Stimulated activated CD4-positive, alpha-beta T cell treated with anti-CD3 and anti-CD28 coated beads, Interleukin-4, amount 100 ng/mL, for 24 hours (primary cell): ENCODE measurements at regions not wholly inside any gene's neighbourhood (a gene's known extent, or its start where the extent isn't known, plus 50 kb on each side); places are given as distances from the start of the nearest gene placed in this dataset.

Experiments
- DNase-seq: peaks from one replicate; pipeline ENCODE4 v3.0.0-alpha.2; 2020

- DNase-seq = no peak
Observed at GRCh38 chr2:102078773-102079172, 63.8 kb upstream of the IL1R1 start.

GRCh38 chr2:102080451-102081242 lies 61.9 kb upstream of the IL1R1 start:
- no peak for DNase-seq

GRCh38 chr2:102081243-102081522 lies 61.4 kb upstream of the IL1R1 start:
- no peak for DNase-seq

- no peak for DNase-seq
Observed at GRCh38 chr2:102081606-102082005, 60.9 kb upstream of the IL1R1 start.

GRCh38 chr2:102082571-102083392 lies 59.8 kb upstream of the IL1R1 start:
- peak; percentile 68 for DNase-seq

DNA sequence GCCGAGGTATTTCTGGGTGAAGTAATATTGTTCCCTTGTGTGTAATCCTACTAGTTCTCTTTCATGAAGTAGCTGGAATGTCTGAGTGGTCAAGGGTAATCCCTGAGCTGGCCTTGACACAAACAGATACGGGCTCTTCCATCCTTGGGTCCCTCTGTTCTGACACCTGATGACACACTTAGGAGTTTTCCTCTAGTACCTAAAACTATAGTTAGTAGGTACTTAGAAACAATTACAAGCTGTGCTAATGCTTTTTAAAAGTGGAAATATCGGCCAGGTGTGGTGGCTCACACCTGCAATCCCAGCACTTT lies 59.2 kb upstream of the IL1R1 start:
- no peak for DNase-seq

GRCh38 chr2:102084651-102085050 lies 57.9 kb upstream of the IL1R1 start:
- DNase-seq = no peak

- DNase-seq = no peak
Observed at GRCh38 chr2:102085238-102085637, 57.3 kb upstream of the IL1R1 start.

DNA sequence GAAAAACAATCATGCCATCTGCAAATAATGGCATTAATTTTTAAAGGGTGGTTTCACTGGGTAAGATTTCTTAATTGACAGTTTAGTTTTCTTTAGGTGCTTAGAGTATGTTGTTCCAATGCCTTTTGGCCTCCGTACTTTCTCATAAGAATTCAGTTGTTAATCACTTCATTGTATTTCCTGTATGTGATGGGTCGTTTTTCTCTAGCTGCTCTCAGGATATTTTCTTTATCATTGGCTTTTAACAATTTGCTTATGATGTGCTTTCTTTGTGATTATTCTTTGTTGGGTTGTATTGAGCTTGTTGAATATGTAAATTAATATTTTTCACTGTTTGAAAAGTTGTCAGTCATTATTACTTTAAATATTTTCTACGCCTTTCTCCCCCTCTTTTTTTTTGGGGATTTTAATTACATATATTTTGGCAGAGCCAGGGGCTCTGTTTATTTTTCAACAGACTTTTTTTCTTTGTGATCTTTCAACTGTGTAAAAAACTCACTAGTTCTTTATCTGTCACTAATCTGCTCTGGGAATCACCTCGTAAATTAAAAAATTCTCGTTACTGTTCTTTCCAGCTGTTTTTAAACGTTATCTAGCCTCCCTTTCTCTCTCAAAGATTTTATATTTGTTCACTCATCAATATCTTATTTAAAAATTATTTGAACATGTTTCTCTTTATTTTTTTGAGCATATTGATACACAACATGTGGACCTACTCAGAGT lies 56.2 kb upstream of the IL1R1 start:
- no peak for DNase-seq

GRCh38 chr2:102091121-102091520 lies 51.4 kb upstream of the IL1R1 start:
- DNase-seq = no peak

- DNase-seq = no peak
Observed at GRCh38 chr2:102091908-102092307, 50.6 kb upstream of the IL1R1 start.

GRCh38 chr2:102092535-102092934 lies 50.0 kb upstream of the IL1R1 start:
- DNase-seq = no peak
